AG04450 (cell line): ENCODE measurements at regions not wholly inside any gene's neighbourhood (a gene's known extent, or its start where the extent isn't known, plus 50 kb on each side); places are given as distances from the start of the nearest gene placed in this dataset.

Experiments used
- CTCF ChIA-PET: fragments of 300-600, 350-600 bp; formaldehyde crosslinking; extraction: SDS; loops from one replicate; lab custom pipeline; 2022; ENCODE audit warnings: antibody characterized with exemption, inconsistent platforms; lab: Charles Lee
- POLR2A ChIA-PET: fragments of 350-600 bp; formaldehyde crosslinking; extraction: SDS; loops from one replicate; lab custom pipeline; 2021; ENCODE audit warnings: antibody characterized with exemption, inconsistent platforms; lab: Yijun Ruan, JAX
- DNase-seq: peaks from one replicate; pipeline ENCODE4 v3.0.0-alpha.2; 2011; ENCODE audit warnings: low read depth, low spot score
- H3K27ac ChIP-seq: one replicate; pipeline ENCODE4 v1.5.1; 2012; ENCODE audit warnings: low read depth, low read length, control low read depth
- H3K27me3 ChIP-seq: one replicate; pipeline ENCODE4 v1.6.0; 2012; ENCODE audit warnings: low read length; ENCODE audit not compliant: control insufficient read depth, insufficient read depth
- H3K4me3 ChIP-seq: 2 replicates; pipeline ENCODE4 v1.5.1; 2011; ENCODE audit warnings: mild to moderate bottlenecking, low read depth, low read length, control low read depth
- H3K9me3 ChIP-seq: 2 replicates; pipeline ENCODE4 v1.5.1; 2012; ENCODE audit warnings: low read length; ENCODE audit not compliant: control insufficient read depth, insufficient read depth
- TF ChIP-seq, protein P1 (sequence below): IDR thresholded peaks from 2 replicates; pipeline ENCODE4 v1.5.1; 2011; ENCODE audit warnings: low read depth, low read length, control low read depth, inconsistent platforms

DNA sequence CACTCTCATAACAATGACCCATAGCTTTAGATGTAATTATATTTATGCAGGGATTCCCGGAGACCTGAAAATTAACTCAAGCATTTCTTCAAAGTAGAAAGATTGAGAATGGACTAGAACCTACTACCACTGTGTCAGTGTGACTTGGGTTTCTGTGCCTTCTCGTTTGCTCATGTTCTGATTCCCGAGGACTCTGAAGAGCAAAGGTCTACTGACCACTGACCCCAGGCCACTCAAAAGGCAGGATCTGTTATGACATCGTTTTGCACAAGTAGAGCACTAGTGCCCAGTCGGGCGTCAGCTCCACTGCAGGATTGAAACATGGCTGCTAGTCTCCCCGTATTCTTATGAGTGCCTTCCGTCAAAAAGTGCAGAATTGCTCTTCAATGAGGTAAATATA, 53.8 kb upstream of the DHRS4 start:
- H3K9me3 ChIP-seq: no peaks in the 10 kb centered on the region; the same call in 1 of the 2 replicates
- ChIA-PET POLR2A (no interaction called here), CTCF (interaction anchor here (0.9 to 2.9 kb wide), 2 partner anchors 11 to 32 kb away, joined by 3 to 16 read pairs; no protein-coding TSS in a partner anchor)
- H3K27me3 ChIP-seq: no peaks in the 10 kb centered on the region
- TF ChIP-seq, protein P1, sequence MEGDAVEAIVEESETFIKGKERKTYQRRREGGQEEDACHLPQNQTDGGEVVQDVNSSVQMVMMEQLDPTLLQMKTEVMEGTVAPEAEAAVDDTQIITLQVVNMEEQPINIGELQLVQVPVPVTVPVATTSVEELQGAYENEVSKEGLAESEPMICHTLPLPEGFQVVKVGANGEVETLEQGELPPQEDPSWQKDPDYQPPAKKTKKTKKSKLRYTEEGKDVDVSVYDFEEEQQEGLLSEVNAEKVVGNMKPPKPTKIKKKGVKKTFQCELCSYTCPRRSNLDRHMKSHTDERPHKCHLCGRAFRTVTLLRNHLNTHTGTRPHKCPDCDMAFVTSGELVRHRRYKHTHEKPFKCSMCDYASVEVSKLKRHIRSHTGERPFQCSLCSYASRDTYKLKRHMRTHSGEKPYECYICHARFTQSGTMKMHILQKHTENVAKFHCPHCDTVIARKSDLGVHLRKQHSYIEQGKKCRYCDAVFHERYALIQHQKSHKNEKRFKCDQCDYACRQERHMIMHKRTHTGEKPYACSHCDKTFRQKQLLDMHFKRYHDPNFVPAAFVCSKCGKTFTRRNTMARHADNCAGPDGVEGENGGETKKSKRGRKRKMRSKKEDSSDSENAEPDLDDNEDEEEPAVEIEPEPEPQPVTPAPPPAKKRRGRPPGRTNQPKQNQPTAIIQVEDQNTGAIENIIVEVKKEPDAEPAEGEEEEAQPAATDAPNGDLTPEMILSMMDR: no peak
- no peak for DNase-seq
- no peak overlapping the region for H3K4me3 ChIP-seq
- no peak overlapping the region for H3K27ac ChIP-seq

DNA sequence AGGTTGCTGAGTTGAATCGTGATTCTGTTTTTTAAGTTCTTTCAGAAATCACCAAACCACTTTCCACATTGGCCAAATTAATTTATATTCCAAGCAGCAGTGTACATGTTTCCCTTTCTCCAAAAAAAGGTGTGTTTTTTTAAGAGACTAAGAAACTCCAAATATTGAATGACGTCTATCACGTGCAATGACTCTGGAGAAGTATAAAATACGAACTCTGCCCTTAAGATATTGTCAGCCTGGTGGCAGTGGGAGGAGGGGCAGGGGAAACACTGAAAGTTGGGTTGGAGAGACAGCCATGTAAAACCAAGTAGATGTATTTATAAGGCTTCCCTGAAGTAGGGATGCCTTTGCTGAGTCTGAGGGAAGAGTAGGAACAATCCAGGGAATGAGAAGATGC, 50.1 kb upstream of the DHRS4 start:
- no peak overlapping the region for H3K4me3 ChIP-seq
- H3K9me3 ChIP-seq: no peaks in the 10 kb centered on the region; the same call in 1 of the 2 replicates
- CTCF ChIA-PET: interaction anchor here (0.9 kb wide), 1 partner anchor 271 kb away, joined by 3 read pairs; no protein-coding TSS in a partner anchor
- TF ChIP-seq, protein P1: no peak
- no peak for DNase-seq
- POLR2A ChIA-PET: no interaction called here
- H3K27ac ChIP-seq: no peak overlapping the region
- no peaks in the 10 kb centered on the region for H3K27me3 ChIP-seq
